Activated T-helper 1 cell treated with anti-CD3 and anti-CD28 coated beads, Interleukin-12 subunit alpha, Interleukin-12 subunit beta, Interleukin-2, Interleukin-4 antibody, amounts not matched to agents 30 ng/mL and 10 ng/mL and 1 ng/mL, durations not matched to agents 14 hours and 24 hours and 36 hours (primary cell): ENCODE measurements at regions not wholly inside any gene's neighbourhood (a gene's known extent, or its start where the extent isn't known, plus 50 kb on each side); places are given as distances from the start of the nearest gene placed in this dataset.
A peak's percentile ranks its signal among the peaks of the same experiment; 100 is the strongest.

ENCODE experiments used
- DNase-seq: peaks from one replicate; pipeline ENCODE4 v3.0.0; 2021; ENCODE audit warnings: low spot score
- H3K27ac Mint-ChIP-seq: one replicate; pipeline ENCODE4 v1.8.0; 2021; ENCODE audit warnings: mild to moderate bottlenecking, mixed read lengths
- H3K27me3 Mint-ChIP-seq: one replicate; pipeline ENCODE4 v1.8.0; 2022; ENCODE audit warnings: mild to moderate bottlenecking, moderate library complexity, mixed read lengths; ENCODE audit not compliant: insufficient read depth
- H3K36me3 Mint-ChIP-seq: one replicate; pipeline ENCODE4 v1.8.0; 2021; ENCODE audit warnings: low read depth, mixed read lengths
- H3K4me1 Mint-ChIP-seq: one replicate; pipeline ENCODE4 v1.8.0; 2021; ENCODE audit warnings: low read depth, mixed read lengths
- H3K4me3 Mint-ChIP-seq: one replicate; pipeline ENCODE4 v1.8.0; 2021; ENCODE audit warnings: mild to moderate bottlenecking, moderate library complexity, mixed read lengths
- H3K9me3 Mint-ChIP-seq: one replicate; pipeline ENCODE4 v1.8.0; 2021; ENCODE audit warnings: mixed read lengths
- intact Hi-C: fragments of 100-400 bp; cut with micrococcal nuclease; formaldehyde crosslinking; loops from one replicate; pipeline ENCODE4 v1.15.1; 2024

DNA sequence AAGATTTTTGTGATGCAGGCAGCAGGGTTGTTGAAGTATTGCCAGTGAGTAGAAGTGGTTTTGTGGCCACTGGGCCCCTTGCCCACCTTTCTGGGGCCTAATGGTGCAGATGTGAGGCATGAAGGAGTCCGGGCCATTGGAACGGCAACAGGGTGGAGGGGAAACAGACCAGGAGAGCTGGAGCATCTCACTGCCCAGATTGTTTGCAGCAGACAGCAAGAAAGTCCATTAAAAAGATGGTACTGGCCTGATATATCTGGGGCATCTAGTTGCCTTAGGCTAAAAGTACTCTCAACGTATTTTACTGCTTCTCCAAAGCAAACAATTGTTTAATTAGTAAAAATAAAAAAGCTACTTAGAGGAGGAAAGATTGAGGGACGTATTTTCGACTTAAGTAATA, 298.4 kb downstream of the SATB1 start:
- DNase-seq, result no peak

DNA sequence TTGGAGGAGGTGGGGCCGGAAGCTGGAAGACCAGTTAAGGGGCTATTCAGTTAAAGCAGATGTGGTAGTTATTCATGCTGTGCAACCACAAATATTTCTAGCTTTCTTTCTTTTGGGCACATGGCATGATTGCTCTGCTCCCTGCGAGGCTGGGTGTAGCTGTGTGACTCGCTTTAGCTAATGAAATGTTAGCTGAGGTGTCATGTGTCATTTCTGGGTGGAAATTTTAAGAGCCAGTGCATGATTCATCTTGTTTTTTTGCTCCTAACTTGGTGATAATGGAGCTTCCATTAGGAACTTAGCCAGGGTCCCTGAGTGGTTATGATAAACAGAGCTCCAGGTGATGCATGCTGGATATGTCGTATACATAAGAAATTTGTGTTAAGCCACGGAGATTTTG, 300.6 kb downstream of the SATB1 start:
- Mint-ChIP-seq H3K27ac (no peak overlapping the region), H3K4me3 (no peak overlapping the region), H3K9me3 (no peaks in the 10 kb centered on the region), H3K4me1 (no peaks in the 10 kb centered on the region), H3K36me3 (no peaks in the 10 kb centered on the region), H3K27me3 (peaks cover 2% of the 10 kb centered on the region)
- intact Hi-C loops, result no loop called here
- no peak for DNase-seq

More for the DNA sequence above, 298.4 kb downstream of the SATB1 start:
- Mint-ChIP-seq H3K36me3 (no peaks in the 10 kb centered on the region), H3K4me3 (no peak overlapping the region), H3K4me1 (no peaks in the 10 kb centered on the region), H3K27ac (no peak overlapping the region), H3K27me3 (peaks cover 2% of the 10 kb centered on the region), H3K9me3 (no peaks in the 10 kb centered on the region)
- intact Hi-C loops, result no loop called here

DNA sequence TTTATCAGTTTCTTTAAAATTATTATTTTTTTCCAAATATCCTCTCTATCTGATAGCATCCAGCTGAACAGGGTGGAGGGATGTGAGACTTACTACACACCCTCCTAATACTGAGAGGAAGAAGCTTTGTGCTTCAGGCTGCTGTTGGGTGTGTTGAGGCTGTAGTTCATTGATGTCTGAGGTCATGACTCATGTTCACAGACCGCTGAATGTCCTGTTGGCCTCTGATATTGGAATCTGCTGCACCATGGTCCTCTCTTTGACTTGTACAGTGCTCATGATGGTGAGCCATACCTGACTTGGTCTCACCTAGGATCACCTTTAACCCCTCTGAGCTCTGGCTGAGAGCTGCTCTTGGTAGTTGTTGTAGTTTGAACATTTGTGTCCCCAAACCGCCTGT, 302.9 kb downstream of the SATB1 start:
- Mint-ChIP-seq H3K27me3 (peaks cover 2% of the 10 kb centered on the region), H3K4me3 (no peak overlapping the region), H3K36me3 (no peaks in the 10 kb centered on the region), H3K9me3 (no peaks in the 10 kb centered on the region), H3K27ac (no peak overlapping the region), H3K4me1 (no peaks in the 10 kb centered on the region)
- DNase-seq, result no peak
- intact Hi-C loops, result no loop called here

DNA sequence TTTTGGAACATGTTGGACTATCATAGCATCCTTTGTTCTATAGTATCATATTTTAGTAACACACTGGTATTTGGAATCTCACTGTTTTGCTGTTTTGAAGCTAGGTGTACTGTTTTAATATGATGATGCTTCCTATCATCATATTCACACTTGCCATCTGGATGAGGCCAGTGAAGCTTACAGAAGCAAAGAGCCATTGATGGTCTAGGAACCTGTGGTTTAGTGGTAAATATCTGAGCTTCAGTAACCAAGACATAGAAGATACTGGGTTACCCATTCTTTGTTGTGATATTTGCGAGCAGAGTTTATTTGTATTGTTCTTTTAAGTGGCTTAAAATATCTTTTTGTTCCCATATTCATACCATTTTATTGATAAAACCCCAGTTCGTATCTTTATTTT, 304.1 kb downstream of the SATB1 start:
- Mint-ChIP-seq H3K27me3 (no peaks in the 10 kb centered on the region), H3K4me3 (no peak overlapping the region), H3K36me3 (no peaks in the 10 kb centered on the region), H3K9me3 (no peaks in the 10 kb centered on the region), H3K27ac (no peak overlapping the region), H3K4me1 (no peaks in the 10 kb centered on the region)
- intact Hi-C loops, result no loop called here
- DNase-seq, result no peak

DNA sequence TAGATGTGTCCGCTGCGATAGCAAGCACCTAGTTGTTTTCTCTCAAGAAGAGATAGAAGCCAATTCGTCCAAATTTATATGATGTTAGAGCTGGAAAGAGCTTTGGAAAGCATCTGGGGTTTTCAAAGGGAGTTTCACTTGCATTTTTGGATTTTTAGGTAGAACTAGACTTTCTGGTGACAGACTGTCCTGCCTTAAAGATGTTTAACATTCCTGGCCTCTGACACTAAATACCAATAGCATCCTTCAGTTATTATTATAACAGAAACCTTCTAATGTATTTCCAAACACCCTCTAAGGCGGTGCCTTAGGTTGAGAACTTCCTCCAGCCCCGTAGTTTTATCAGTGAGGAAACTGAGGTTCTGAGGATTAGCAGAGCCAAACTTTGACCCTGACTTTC, 305.3 kb downstream of the SATB1 start:
- DNase-seq, result no peak
- no peaks in the 10 kb centered on the region for H3K9me3 Mint-ChIP-seq
- H3K36me3 Mint-ChIP-seq, result no peaks in the 10 kb centered on the region
- intact Hi-C loops, result no loop called here
- no peaks in the 10 kb centered on the region for H3K27me3 Mint-ChIP-seq
- no peak overlapping the region for H3K27ac Mint-ChIP-seq
- no peaks in the 10 kb centered on the region for H3K4me1 Mint-ChIP-seq
- H3K4me3 Mint-ChIP-seq, result no peak overlapping the region

DNA sequence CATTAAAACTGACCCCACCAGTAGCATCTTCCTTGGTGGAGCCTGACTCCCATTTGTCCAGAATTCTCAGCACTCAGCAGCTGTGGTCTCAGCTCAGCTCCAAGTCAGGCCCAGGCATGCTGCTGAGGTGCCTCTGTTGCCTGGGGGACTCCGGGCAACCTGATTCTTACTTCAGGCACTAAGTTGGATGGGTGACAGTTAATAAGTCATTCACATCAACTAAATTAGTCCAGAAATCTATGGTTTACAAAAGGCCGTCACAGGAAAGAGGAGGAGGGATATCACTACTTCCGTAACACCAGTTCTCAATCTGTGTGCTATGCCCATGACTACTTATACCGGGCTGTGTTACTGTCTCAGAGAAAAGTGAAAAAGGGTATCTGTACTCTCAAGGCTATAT, 310.2 kb downstream of the SATB1 start:
- H3K9me3 Mint-ChIP-seq, result no peaks in the 10 kb centered on the region
- no peaks in the 10 kb centered on the region for H3K27me3 Mint-ChIP-seq
- H3K4me3 Mint-ChIP-seq, result no peak overlapping the region
- no peaks in the 10 kb centered on the region for H3K36me3 Mint-ChIP-seq
- H3K4me1 Mint-ChIP-seq, result peaks cover 14% of the 10 kb centered on the region
- no peak for DNase-seq
- intact Hi-C loops, result no loop called here
- H3K27ac Mint-ChIP-seq, result no peak overlapping the region

DNA sequence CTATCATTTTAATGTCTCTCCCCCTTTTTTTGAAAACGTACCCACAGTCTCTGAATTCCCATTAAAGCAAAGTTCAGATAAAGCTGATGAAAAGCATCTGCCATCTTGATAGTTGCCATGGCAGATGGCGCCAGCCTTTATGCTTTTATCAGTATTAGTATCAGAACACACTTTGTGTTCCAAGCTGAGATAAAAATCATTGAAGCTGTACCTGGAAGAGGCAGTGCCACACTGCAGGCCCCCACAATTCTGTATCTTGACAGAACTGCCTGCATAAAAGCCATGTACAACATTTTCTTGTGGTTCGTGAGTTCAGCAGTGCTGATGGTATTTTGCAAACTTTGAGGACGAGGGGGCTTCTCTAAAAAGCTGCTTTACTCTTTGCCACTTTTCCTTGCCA, 311.7 kb downstream of the SATB1 start:
- no peak overlapping the region for H3K4me3 Mint-ChIP-seq
- no peaks in the 10 kb centered on the region for H3K36me3 Mint-ChIP-seq
- DNase-seq, result no peak
- no peak overlapping the region for H3K27ac Mint-ChIP-seq
- H3K9me3 Mint-ChIP-seq, result no peaks in the 10 kb centered on the region
- intact Hi-C loops, result no loop called here
- H3K4me1 Mint-ChIP-seq, result peaks cover 14% of the 10 kb centered on the region
- H3K27me3 Mint-ChIP-seq, result peaks cover 2% of the 10 kb centered on the region

DNA sequence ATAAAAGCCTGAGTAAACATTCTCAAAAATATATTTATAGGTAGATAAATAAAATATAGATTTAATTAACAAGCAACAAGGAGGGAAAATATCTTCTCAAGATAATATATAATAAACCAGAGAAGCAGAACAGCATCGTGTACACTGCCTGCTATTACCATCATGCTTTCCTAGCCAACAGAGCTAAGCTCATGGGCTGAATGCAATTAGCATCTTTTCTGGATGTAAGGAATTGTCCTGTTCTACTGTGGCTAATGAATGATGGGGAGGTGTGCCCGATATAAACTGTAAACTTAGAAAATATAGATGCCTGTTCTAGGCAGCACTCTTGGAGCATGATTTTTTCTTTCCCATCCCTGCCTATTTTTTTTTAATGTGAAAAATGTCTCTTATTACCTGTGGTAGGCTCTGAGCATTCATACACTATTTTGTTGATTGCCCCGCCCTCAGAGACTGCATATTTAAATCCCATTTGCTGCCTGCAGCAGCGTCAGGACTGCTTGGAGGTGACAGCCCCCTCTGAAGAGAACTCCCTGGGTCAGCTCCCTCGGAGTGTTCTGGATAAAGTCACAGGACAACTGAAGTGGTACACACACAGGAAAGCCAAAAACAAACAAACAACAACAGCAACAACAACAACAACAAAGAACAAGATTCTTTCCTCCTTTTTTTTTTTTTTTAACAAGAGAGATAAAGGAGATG, 312.3 kb downstream of the SATB1 start:
- no peak overlapping the region for H3K4me3 Mint-ChIP-seq
- DNase-seq, result no peak
- H3K27me3 Mint-ChIP-seq, result peaks cover 2% of the 10 kb centered on the region
- no peak overlapping the region for H3K27ac Mint-ChIP-seq
- H3K4me1 Mint-ChIP-seq, result peaks cover 14% of the 10 kb centered on the region
- no peaks in the 10 kb centered on the region for H3K36me3 Mint-ChIP-seq
- H3K9me3 Mint-ChIP-seq, result no peaks in the 10 kb centered on the region
- intact Hi-C loops, result no loop called here

DNA sequence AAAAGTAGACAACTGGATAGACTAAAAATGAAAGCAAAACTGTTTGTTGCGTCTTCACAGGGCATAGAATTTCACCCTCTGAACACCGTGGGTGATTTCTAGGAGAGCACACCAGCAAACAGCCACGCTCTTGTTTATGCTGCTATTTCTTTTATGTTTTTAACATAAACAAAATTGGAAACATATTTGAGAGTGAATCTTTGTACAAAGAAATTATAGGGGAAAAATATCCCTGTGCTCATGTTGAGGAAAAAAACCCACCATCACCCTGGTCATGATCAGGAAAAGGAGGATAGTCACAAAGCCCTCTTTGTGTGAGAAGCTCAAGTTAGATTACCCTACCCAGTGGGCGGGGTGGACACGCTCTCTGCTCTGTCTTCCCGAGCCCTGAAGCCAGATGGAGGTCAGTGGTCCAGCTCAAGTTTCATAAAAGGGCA, 313.3 kb downstream of the SATB1 start:
- no peaks in the 10 kb centered on the region for H3K9me3 Mint-ChIP-seq
- H3K27ac Mint-ChIP-seq, result peak overlapping the region; percentile 16
- H3K36me3 Mint-ChIP-seq, result no peaks in the 10 kb centered on the region
- peak overlapping the region; percentile 51 for H3K4me3 Mint-ChIP-seq
- no peak for DNase-seq
- peaks cover 2% of the 10 kb centered on the region for H3K27me3 Mint-ChIP-seq
- H3K4me1 Mint-ChIP-seq, result peaks cover 14% of the 10 kb centered on the region
- intact Hi-C loops, result no loop called here

DNA sequence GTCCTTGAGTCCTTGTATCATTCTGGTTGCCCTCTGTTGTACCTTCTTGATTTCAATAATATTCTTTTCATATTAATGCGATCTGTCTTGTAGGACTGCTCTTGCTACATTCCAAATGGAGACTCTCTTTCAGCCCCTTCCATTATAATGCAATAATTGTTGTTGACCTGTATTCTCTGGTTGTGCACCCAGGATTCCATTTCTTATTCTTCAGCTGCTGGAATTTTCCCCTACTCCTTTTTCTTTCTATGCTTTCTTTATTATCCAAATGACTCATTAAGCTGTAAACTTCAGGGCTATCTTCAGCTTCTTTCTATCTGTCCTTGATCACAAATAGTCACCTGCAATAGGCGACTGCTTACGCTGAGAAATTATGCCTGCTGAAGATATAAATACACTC, 321.5 kb downstream of the SATB1 start:
- Mint-ChIP-seq H3K4me3 (no peak overlapping the region), H3K36me3 (no peaks in the 10 kb centered on the region), H3K9me3 (no peaks in the 10 kb centered on the region), H3K27me3 (no peaks in the 10 kb centered on the region), H3K27ac (no peak overlapping the region), H3K4me1 (peaks cover 18% of the 10 kb centered on the region)
- intact Hi-C loops, result no loop called here
- no peak for DNase-seq

DNA sequence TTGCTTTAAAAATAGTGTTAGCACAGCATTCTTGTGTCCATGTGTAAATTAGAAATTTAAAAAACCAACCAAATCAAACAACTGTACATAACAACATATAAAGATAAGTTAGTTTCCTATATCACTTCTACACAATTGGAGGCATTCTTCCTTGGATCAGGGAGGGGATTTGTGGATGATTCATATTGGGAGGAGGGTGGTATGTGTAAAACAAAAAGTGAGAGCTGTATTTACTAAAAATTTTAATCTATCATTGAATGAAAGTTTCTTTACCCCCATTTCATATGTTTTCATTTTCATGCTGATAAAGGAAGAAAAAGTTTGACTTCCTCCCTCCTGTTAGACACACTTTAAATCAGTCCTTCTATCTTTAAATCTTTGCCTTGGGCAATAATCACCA, 325.0 kb downstream of the SATB1 start:
- H3K27me3 Mint-ChIP-seq, result no peaks in the 10 kb centered on the region
- H3K4me1 Mint-ChIP-seq, result peaks cover 18% of the 10 kb centered on the region
- H3K36me3 Mint-ChIP-seq, result peaks cover 2% of the 10 kb centered on the region
- peaks cover 13% of the 10 kb centered on the region for H3K9me3 Mint-ChIP-seq
- intact Hi-C loops, result no loop called here
- DNase-seq, result no peak
- H3K27ac Mint-ChIP-seq, result peak overlapping the region; percentile 68
- no peak overlapping the region for H3K4me3 Mint-ChIP-seq

DNA sequence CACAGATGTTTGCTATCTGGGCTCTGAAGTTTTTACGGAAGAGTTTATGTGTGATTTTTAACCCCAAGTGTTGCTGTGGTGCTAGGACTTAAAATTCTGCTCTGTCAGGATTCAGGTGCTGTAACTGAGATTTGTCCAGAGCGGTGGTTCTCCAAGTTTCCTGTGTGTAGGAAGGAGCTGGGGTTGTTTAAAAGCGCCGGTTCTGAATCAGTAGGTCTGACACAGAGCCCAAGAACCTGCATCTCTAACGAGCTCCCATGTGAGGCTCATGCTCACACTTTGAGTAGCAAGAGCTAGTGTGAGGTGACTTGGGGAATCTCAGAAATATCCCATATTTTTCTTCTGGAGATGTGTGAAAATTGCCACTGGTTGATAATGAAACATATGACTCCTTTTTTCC, 325.5 kb downstream of the SATB1 start:
- Mint-ChIP-seq H3K4me1 (peaks cover 18% of the 10 kb centered on the region), H3K9me3 (peaks cover 13% of the 10 kb centered on the region), H3K27ac (peak overlapping the region; percentile 68), H3K36me3 (peaks cover 2% of the 10 kb centered on the region), H3K27me3 (no peaks in the 10 kb centered on the region), H3K4me3 (no peak overlapping the region)
- intact Hi-C loops, result no loop called here
- DNase-seq, result no peak

DNA sequence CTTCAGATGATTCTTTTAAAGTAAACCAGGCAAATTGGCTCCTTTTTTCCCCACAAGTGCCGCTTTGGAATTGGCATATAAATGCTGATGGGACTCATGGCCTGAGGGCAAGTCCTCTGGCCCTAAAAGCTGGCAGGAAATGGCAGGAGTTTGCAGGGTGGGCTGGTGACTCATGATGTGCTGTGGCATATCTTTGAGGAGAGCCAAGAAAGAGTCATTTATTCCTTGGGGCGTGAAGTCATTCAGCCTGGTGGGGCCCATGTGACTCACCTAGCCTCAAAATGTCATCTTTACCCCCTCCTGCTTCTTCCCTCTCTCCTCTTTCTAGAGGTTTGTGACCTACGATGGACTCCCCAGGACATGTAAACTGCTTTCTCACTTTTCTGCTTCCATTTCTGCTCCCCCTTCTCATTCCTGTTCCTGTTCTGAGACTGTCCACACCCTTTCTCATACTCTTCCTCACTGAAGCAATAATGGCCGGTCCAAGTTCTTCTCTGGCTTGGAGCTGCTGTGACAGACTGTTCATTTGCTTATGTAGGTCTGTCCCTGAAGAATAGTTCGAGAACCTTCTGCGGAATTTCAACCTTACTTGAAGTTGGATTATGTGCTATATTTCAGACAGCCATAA, 326.1 kb downstream of the SATB1 start:
- H3K4me1 Mint-ChIP-seq, result peaks cover 18% of the 10 kb centered on the region
- H3K4me3 Mint-ChIP-seq, result no peak overlapping the region
- H3K9me3 Mint-ChIP-seq, result peaks cover 13% of the 10 kb centered on the region
- H3K36me3 Mint-ChIP-seq, result peaks cover 2% of the 10 kb centered on the region
- intact Hi-C loops, result no loop called here
- H3K27ac Mint-ChIP-seq, result no peak overlapping the region
- H3K27me3 Mint-ChIP-seq, result no peaks in the 10 kb centered on the region
- DNase-seq, result no peak

DNA sequence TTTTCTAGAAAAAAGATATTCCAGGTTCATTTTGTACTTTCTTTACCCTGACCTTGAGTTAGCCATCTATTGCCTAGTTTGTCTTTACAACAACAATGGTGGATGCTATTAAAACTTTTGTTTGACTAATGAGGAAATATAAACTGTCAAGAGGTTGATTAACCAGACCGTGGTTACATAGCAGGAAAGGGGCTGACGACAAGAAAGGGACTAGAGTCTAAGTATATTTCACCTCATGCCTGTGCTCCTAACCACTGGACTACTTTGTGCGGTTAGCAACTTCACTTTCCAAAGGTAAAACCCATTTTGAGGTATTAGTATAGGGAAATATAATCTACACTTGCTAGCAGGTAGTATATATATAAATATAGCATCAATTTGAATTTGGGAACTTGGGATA, 327.1 kb downstream of the SATB1 start:
- Mint-ChIP-seq H3K4me1 (peaks cover 18% of the 10 kb centered on the region), H3K9me3 (peaks cover 13% of the 10 kb centered on the region), H3K36me3 (peaks cover 2% of the 10 kb centered on the region), H3K4me3 (no peak overlapping the region), H3K27me3 (no peaks in the 10 kb centered on the region), H3K27ac (no peak overlapping the region)
- DNase-seq, result no peak
- intact Hi-C loops, result no loop called here
